BJ (cell line): ENCODE measurements at regions not wholly inside any gene's neighbourhood (a gene's known extent, or its start where the extent isn't known, plus 50 kb on each side); places are given as distances from the start of the nearest gene placed in this dataset.

Source experiments
- CTCF ChIA-PET: fragments of 350-600 bp; formaldehyde crosslinking; extraction: SDS; loops from one replicate; lab custom pipeline; 2021; ENCODE audit warnings: antibody characterized with exemption, inconsistent platforms; lab: Yijun Ruan, JAX
- POLR2A ChIA-PET: fragments of 300-600 bp; sonication (Branson Sonifier 250); formaldehyde crosslinking; extraction: SDS; loops from one replicate; lab custom pipeline; 2021; ENCODE audit warnings: antibody characterized with exemption; lab: Charles Lee
- DNase-seq: peaks from one replicate; pipeline ENCODE4 v3.0.0-alpha.2; 2011; ENCODE audit warnings: low read depth
- H3K27me3 ChIP-seq: 2 replicates; pipeline ENCODE4 v1.6.0; 2011; ENCODE audit warnings: low read length; ENCODE audit not compliant: control insufficient read depth, insufficient read depth
- H3K36me3 ChIP-seq: 2 replicates; pipeline ENCODE4 v1.5.1; 2011; ENCODE audit warnings: low read length; ENCODE audit not compliant: control insufficient read depth, insufficient read depth
- H3K4me3 ChIP-seq: 2 replicates; pipeline ENCODE4 v1.5.1; 2011; ENCODE audit warnings: low read depth, mild to moderate bottlenecking, control low read depth, low read length
- TF ChIP-seq, protein P1 (sequence below): IDR thresholded peaks from 2 replicates; pipeline ENCODE4 v1.5.1; 2011; ENCODE audit warnings: low read depth, mild to moderate bottlenecking, control low read depth, inconsistent platforms, low read length, moderate library complexity; ENCODE audit not compliant: insufficient read depth

DNA sequence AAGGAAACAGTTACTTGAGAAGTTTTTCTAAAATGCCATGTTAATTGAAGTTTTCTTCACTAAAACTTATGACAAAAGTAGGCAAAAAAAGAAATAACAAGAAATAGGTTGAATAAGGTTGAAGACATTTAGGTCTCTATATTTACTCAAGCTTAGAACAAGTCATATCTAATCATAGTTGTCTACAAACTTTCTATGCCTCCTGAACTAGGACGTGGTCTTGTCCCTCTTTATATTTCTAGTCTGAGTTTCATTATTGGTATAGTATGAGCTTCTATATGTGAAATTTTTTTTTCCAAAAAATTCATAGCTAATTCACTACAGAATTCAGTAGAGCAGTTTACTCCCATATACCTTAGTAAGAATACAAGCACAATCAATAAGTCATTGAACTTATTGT lies 836.4 kb downstream of the SLITRK6 start:
- no peak for DNase-seq
- POLR2A ChIA-PET = no interaction called here
- CTCF ChIA-PET = no interaction called here
- TF ChIP-seq, protein P1, sequence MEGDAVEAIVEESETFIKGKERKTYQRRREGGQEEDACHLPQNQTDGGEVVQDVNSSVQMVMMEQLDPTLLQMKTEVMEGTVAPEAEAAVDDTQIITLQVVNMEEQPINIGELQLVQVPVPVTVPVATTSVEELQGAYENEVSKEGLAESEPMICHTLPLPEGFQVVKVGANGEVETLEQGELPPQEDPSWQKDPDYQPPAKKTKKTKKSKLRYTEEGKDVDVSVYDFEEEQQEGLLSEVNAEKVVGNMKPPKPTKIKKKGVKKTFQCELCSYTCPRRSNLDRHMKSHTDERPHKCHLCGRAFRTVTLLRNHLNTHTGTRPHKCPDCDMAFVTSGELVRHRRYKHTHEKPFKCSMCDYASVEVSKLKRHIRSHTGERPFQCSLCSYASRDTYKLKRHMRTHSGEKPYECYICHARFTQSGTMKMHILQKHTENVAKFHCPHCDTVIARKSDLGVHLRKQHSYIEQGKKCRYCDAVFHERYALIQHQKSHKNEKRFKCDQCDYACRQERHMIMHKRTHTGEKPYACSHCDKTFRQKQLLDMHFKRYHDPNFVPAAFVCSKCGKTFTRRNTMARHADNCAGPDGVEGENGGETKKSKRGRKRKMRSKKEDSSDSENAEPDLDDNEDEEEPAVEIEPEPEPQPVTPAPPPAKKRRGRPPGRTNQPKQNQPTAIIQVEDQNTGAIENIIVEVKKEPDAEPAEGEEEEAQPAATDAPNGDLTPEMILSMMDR = no peak
- no peaks in the 10 kb centered on the region for H3K27me3 ChIP-seq
- H3K36me3 ChIP-seq = no peaks in the 10 kb centered on the region
- H3K4me3 ChIP-seq = no peak overlapping the region

GRCh38 chr13:84962141-84962750 lies 837.0 kb downstream of the SLITRK6 start:
- no peaks in the 10 kb centered on the region for H3K36me3 ChIP-seq
- H3K4me3 ChIP-seq = no peak overlapping the region
- TF ChIP-seq, protein P1 = no peak
- H3K27me3 ChIP-seq = no peaks in the 10 kb centered on the region
- ChIA-PET CTCF (no interaction called here), POLR2A (no interaction called here)
- no peak for DNase-seq

GRCh38 chr13:84961023-84961422 lies 838.2 kb downstream of the SLITRK6 start:
- ChIA-PET POLR2A (no interaction called here), CTCF (no interaction called here)
- TF ChIP-seq, protein P1 = no peak
- no peak for DNase-seq
- Histone ChIP-seq H3K36me3 (no peaks in the 10 kb centered on the region), H3K4me3 (no peak overlapping the region), H3K27me3 (no peaks in the 10 kb centered on the region)

- CTCF ChIA-PET = no interaction called here
- DNase-seq = no peak
Observed at GRCh38 chr13:84959818-84960217, 839.4 kb downstream of the SLITRK6 start.

DNA sequence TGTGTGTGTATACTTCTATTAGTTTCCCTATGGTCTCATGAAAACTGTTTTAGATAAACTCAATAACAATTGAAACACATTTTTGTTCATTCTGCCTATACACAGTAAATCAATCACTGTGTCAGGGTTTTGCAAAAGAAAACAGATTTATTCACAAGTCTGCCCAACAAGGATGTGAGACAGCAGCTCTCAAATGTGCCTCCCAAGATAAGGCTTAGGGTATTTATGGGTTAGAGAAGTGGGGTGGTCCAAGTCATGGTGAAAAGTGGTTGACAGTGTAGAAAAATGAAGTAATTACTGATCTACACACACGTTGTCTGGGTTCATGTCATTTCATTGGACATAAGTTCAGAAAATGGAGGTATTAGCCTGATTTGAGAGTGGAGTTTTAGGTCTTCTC lies 844.6 kb downstream of the SLITRK6 start:
- DNase-seq = no peak
- TF ChIP-seq, protein P1 = no peak
- H3K4me3 ChIP-seq = no peak overlapping the region
- ChIA-PET CTCF (no interaction called here), POLR2A (no interaction called here)
- no peaks in the 10 kb centered on the region for H3K27me3 ChIP-seq
- no peaks in the 10 kb centered on the region for H3K36me3 ChIP-seq

More at GRCh38 chr13:84959818-84960217, 839.4 kb downstream of the SLITRK6 start:
- no peak overlapping the region for H3K4me3 ChIP-seq
- no peaks in the 10 kb centered on the region for H3K27me3 ChIP-seq
- TF ChIP-seq, protein P1 = no peak
- H3K36me3 ChIP-seq = no peaks in the 10 kb centered on the region
- POLR2A ChIA-PET = no interaction called here
